Vagina (tissue), 2 donors: ENCODE measurements at regions not wholly inside any gene's neighbourhood (a gene's known extent, or its start where the extent isn't known, plus 50 kb on each side); places are given as distances from the start of the nearest gene placed in this dataset.

Experiments
- POLR2A ChIP-seq, 2 donors: fragments of 450-650 bp; IDR thresholded peaks; one replicate each; pipeline ENCODE4 v1.6.1; 2017; ENCODE audit warnings: antibody characterized with exemption in 2 of 2, mild to moderate bottlenecking in 2 of 2, moderate library complexity in 2 of 2
- POLR2AphosphoS5 ChIP-seq, 2 donors: sonication (generic); formaldehyde crosslinking; IDR thresholded peaks; one replicate each; pipeline ENCODE4 v1.9.0; 2017; ENCODE audit warnings: antibody characterized with exemption in 2 of 2, mild to moderate bottlenecking in 2 of 2, low read depth in 1 of 2; ENCODE audit not compliant: insufficient read depth in 1 of 2
- TF ChIP-seq, protein P1 (sequence below), 3 experiments: fragments of 450-650 bp in 2 of 3; fragments of 200-600 bp in 1 of 3; sonication (generic) in 1 of 3; IDR thresholded peaks; one replicate each; pipeline ENCODE4 v1.5.1; 2017 to 2019; ENCODE audit warnings: antibody characterized with exemption in 3 of 3, mild to moderate bottlenecking in 2 of 3, moderate library complexity in 2 of 3

DNA sequence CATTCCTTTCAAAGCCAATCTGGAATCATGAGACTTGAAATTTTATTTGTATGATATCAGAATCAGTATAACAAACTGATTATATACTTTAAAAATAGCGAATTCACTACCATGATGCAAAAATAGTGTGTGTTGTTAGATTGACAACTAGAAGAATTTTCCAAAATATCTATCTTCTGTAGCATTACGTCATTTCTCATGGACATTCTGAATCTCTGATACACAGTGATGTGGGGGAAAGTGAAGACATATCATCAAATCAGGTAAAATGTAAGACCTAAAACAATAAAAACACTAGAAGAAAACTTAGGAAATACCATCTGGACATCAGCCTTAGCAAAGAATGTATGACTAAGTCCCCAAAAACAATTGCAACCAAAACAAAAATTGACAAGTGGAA lies 1292.0 kb upstream of the PCDH9 start:
- TF ChIP-seq, protein P1, sequence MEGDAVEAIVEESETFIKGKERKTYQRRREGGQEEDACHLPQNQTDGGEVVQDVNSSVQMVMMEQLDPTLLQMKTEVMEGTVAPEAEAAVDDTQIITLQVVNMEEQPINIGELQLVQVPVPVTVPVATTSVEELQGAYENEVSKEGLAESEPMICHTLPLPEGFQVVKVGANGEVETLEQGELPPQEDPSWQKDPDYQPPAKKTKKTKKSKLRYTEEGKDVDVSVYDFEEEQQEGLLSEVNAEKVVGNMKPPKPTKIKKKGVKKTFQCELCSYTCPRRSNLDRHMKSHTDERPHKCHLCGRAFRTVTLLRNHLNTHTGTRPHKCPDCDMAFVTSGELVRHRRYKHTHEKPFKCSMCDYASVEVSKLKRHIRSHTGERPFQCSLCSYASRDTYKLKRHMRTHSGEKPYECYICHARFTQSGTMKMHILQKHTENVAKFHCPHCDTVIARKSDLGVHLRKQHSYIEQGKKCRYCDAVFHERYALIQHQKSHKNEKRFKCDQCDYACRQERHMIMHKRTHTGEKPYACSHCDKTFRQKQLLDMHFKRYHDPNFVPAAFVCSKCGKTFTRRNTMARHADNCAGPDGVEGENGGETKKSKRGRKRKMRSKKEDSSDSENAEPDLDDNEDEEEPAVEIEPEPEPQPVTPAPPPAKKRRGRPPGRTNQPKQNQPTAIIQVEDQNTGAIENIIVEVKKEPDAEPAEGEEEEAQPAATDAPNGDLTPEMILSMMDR (IDR thresholded peaks at IDR 0.05) = no peak
- TF ChIP-seq POLR2A (IDR thresholded peaks at IDR 0.05) = no peak
- TF ChIP-seq POLR2AphosphoS5 (IDR thresholded peaks at IDR 0.05; ENCODE audit: insufficient read depth in 1 of 2, low read depth in 1 of 2) = no peak
